NOMO-1 treated with dmso at 0.1 percent for 144 hours (cell line): ENCODE measurements at regions not wholly inside any gene's neighbourhood (a gene's known extent, or its start where the extent isn't known, plus 50 kb on each side); places are given as distances from the start of the nearest gene placed in this dataset.

Source experiments
- DNase-seq: peaks from one replicate; lab custom pipeline; 2025; ENCODE audit not compliant: unreplicated experiment; lab: John Stamatoyannopoulos, UW

DNA sequence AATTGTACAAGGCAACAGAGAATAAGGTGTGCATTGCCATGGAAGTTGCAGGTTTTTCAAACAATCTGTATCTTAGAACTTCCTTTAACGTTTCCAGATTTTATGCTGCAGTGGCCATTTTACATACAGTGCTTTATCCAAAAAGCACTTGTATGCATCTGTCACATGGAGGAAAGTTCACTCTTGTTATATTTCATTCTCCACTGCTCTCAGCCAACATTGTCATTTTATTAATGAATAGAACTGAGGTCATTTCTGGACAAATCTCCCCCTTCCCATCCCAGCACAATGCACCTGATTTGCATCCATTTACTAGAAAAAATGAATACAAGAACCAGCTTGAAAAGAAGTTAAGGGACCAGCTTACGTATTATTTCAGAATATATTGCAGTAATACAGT is 342.0 kb downstream of the USP25 start:
- DNase-seq, result no peak

DNA sequence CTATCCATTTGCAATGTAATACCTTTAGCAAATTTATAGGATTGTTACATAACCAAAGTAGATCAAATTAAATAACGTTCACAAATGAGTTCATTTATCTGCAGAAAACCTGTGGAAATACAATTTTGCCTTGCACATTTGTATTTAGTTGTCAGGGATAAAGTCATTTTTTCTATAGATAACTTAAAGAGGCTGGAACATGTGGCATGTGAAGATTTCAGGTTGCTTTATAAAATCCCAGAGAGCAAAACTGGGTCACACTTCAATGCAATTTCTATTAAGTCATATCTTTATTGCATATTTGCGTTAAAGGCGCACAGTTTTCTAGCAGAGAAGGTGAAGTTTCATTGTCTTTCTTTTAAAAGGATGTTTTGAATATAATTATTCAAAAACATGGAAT is 342.4 kb downstream of the USP25 start:
- DNase-seq, result no peak

DNA sequence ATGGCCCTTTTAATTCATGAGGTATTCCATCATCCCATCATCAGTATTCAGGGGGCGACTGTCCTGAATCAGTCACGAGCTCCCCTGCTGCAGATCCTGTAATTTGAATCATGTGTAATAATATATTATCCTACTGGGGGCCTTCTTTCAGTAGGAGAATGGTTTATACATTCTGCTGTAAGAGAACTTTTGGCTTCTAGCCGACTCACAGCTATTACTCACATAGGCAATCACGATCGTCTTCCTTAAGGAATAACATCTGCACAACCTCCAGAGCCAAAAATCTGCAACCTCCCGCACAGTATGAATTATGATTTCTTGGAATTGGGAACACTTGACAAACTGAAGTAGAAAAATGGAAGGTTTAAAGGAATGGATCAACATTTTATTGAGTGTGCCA is 343.0 kb downstream of the USP25 start:
- no peak for DNase-seq

- DNase-seq, result no peak
These were observed 343.8 kb downstream of the USP25 start for GRCh38 chr21:16073586-16073985.

- DNase-seq, result no peak
These were observed 345.2 kb downstream of the USP25 start for GRCh38 chr21:16074950-16075489.

DNA sequence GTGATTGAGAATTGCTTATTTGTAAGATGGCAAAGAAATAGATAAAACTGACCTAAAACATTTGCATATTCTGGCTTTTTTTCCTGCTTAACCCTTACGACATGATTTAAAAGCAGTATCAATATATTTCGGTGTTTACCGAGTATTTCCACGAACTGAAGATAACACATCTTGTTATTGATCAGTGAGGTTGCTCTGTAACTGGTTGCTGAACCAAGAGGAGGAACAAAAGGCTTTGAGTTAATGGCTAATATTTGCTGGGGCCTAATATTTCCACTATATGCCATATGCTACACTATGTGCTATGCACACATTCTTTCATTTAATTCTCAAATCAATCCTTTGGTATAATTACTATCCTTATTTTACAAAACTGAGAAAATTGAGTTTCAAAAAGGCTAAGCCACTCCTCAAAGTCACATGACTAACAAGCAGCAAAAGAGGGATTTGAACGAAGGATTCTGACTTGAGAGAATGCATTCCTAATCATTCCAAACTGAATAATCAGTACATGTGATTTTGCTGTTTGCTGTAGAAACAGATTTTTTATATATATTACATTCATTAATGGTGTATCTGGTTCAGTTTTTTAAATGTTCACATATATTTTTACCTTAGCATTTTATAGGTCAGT is 346.0 kb downstream of the USP25 start:
- DNase-seq, result no peak

DNA sequence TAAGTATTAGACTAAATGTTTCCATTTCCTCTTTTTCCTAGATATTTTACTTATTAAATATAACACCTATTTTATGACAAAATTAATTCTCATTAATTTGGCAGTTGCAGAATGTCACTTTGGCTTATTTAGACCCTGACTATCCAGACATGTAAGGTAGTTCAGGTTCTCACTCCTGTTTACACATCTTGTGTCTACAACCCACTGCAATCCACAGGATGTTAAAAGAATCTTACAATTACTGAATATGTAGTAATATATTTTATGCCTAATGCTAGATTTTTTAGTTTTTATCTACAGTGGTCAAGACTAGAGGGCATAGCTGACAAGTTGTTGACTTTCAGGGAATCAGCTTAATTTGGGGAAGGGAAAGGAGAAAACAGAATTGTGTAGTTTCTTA is 346.7 kb downstream of the USP25 start:
- DNase-seq, result no peak

DNA sequence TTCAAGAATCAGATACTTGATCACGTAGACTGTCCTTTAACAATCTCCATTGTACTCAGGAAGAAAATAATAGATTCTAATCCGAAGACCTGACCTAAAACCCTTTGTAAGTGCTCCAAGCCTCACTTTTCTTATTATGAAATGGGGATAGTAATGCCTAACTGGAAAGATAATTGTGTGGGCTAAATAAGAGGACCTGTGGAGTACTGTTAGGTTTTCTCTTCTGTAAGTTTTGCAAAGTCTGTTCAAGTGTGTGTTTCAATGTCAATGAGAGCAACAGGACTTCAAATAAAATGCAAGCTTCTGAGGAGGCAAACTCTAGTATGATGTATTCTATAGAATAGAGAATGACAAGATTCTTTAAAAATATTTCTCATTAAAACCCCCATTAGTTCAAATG is 348.6 kb downstream of the USP25 start:
- DNase-seq, result no peak

- no peak for DNase-seq
These were observed 350.0 kb downstream of the USP25 start for GRCh38 chr21:16079830-16080229.

DNA sequence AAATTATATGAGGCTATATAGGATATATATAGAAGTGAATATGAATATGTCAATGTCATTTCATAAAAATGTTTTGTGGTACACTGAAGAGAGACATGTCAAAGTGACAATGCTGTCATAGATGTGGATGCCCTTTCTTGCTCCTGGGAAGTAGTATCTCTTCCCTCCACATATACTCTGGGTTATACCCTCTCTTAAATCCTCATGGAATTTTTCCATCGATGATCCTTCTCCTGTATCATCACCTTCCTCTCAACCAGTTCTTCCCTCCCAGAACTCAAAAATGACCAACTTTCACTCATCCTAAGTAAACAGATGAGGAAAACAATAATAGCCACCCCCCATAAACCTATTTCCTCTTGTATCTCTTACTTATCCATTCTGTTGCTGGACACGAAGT is 351.5 kb downstream of the USP25 start:
- DNase-seq, result no peak

- no peak for DNase-seq
These were observed 352.4 kb downstream of the USP25 start for GRCh38 chr21:16082038-16082816.

DNA sequence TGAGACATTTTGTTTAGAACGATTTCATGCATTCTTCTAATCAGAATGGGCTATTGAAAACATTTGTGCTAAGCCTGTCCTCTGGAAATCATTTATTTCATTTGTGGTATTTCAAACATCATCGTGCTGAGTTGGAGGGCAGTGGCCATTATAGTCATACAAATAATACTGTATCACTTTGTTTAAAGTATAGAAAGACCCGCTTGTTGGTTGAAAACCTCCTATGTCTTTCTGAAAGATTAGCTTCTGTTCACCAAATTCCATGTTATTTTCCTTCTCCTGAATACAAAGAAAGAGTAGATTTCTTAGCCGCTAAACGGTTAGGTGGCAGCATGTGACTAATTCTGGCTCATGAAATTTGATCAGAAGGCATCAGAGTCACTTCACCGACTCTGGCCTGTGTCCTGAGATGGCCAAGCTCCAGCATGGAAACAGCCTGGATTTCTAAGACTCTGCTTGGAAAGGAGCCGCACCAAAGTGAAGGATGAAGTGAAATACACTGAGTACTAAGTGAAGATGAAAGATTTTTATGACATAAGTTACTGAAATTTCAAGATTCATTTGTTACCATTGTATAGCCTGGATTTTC is 355.1 kb downstream of the USP25 start:
- no peak for DNase-seq

DNA sequence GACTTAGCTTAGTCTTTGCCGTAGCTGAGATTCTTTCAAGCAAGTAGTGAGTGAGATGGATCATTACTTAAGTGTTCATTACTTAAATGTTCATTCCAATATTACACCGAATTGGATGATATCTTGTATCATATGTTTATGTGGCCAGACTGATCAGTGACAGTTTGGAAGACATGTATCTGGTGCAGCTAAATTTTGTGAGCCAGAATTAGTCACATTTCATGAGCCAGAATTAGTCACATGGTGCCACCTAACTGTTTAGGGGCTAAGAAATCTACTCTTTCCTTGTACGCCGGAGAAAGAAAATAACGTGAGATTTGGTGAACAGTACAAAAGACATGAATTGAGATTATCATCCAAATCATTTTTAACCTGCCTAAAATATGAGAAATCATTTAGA is 355.6 kb downstream of the USP25 start:
- DNase-seq, result no peak

DNA sequence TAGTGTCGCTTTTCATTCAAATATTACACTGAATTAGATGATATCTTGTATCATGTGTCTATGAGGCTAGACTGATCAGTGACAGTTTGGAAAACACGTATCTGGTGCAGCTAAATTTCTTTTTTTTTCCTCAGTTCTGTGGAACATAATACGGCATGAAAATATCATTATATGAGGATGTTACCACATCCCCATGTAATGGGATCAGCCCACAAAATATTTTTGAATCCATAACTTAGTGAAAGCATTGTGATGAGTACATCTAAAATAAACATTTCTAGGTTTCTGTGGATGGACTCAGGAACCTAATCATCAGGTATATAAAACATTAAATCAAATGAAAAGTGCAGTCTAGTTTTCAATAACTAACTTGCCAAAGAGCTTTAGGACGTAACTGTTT is 356.3 kb downstream of the USP25 start:
- no peak for DNase-seq

DNA sequence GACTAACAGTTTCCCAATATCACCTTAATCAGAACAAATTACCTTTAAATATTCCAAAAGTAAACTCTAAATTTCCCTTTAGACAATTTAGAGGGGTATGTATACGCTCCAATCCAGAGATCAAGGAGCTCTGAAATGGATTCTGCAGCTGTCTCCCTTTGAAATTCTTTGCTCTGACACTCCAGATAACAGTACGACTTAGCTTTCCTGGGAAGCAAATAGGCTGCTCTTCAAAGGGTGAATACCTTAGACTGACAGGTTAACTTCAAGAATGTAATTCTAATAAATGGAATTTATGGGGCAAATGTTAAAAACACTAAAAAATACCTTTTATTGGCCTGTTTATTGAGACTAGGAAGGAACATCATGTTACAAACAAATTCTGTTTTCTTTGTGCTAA is 357.2 kb downstream of the USP25 start:
- DNase-seq, result no peak

DNA sequence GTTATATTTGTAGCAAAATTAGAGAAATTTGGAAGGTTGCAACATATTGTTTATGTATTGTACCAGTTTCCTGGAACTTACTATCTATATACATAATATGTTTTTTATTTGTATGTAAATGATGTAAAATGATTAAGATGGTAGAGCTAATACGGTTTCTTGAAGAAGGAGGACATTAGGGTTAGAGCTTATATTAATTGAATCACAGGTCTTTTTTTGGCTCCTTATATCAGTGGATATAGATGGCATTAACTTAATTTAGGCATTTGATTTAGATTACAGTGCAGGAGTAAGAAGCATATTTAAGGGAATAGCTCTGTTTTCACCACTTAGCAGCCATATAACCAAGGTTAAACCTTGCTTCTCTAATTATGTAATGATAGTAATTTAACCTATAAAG is 357.7 kb downstream of the USP25 start:
- DNase-seq, result no peak

DNA sequence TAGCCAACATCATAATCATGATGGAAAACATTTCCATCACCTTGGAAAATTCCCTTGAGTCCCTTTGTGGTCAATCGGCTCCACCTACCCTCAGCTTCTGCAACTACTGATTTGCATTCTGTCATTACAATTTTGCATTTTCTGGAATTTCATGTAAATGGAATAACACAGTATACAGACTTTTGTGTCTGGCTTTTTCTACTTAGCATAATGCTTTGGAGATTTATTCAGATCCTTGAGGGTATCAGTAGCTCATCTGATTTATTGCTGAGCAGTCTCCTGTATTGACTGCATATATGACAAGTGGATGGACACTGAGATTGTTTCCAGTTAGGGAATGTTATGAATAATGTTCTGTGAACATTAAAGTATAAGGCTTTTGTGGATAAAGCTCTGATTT is 358.3 kb downstream of the USP25 start:
- no peak for DNase-seq

- no peak for DNase-seq
These were observed 365.2 kb downstream of the USP25 start for GRCh38 chr21:16095005-16095404.

- DNase-seq, result no peak
These were observed 367.2 kb downstream of the USP25 start for GRCh38 chr21:16096988-16097387.

DNA sequence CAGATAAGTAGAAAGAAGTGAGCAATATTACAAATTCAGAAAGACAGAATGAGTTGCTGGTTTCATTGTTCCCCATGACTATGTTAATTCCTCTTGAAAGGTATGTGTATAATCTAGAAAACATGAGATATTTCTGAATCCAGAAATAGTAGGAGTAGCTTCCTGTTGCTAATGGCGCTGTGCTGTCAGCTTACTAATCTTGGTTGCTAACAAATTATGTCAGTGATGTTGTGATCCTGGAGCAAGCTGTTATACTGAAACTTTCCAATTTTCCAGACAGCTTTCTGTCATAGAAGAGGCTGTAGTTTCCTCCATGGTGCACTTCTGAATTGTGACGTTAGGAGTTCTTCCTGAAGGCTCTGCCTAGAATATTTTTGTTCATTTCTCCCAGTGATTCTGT is 372.3 kb downstream of the USP25 start:
- DNase-seq, result no peak

DNA sequence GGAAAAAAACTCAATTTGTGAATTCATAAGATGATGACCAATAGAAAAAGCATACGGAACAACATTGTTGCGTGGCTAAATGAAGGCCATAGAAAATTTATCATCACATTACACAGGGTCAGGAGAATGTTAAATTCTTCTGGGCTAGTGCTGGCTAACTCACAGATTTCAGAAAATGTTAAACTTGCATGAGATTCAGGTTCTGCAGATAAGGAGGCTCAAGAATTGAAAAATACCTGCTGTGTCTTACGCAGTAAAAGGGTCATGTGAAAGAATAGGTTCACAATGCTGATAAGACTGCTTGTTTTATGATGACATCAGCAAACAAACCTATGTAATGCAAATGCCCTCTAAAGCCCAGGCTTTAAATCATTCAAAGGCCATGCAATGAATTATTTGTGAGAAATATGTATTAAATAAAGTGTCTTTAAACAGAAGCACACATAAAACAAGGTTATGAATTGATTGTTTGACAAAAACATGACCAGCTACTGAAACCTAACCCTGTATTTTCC is 378.8 kb downstream of the USP25 start:
- DNase-seq, result no peak
